GM18505 (cell line): ENCODE measurements at regions not wholly inside any gene's neighbourhood (a gene's known extent, or its start where the extent isn't known, plus 50 kb on each side); places are given as distances from the start of the nearest gene placed in this dataset.
"Not testable (repeated sequence)": the region's sequence is repeated elsewhere in the genome, so short reads cannot be mapped to it uniquely, and the experiment has no call there.

Experiments used
- ATAC-seq: cut with Tn5 transposase; IDR thresholded peaks from one replicate; pipeline ENCODE4 v1.9.1; 2021; ENCODE audit not compliant: unreplicated experiment
- POLR2A ChIP-seq: IDR thresholded peaks from 4 replicates; pipeline ENCODE4 v1.6.1; 2011; ENCODE audit warnings: borderline replicate concordance; ENCODE audit not compliant: insufficient read depth, insufficient read length; ENCODE audit errors: extremely low read depth

DNA sequence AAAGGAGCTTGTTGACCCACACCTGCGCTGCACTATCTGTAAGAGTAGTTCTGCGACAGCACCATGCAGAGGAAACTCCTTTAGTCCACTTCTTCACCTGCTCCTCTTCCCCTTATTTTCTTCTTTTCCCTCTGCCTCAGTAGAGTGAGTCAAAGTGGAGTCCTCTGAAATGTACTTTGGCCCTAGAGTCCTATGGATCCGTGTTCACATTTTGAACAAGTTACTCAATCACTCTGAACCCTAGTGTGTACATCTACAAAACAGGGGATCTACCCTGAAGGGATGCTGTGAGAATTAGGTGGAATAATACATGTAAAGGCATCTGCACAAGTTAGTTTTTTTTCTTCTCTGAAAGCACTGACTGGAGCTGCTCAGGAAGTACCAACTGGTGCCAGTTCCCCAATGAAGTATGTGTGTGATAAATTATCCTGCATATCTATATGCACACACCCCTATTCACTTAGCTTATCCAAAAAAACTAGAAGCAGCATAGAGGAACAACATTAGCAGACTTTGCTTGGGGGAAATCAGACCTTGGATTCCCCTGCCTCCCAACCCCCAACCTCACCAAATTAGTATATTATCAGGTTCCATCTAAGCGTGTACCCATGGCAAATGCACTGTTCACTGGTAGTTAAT, 118.5 kb upstream of the FAM9C start:
- no peak for ATAC-seq
- TF ChIP-seq POLR2A: no peak

DNA sequence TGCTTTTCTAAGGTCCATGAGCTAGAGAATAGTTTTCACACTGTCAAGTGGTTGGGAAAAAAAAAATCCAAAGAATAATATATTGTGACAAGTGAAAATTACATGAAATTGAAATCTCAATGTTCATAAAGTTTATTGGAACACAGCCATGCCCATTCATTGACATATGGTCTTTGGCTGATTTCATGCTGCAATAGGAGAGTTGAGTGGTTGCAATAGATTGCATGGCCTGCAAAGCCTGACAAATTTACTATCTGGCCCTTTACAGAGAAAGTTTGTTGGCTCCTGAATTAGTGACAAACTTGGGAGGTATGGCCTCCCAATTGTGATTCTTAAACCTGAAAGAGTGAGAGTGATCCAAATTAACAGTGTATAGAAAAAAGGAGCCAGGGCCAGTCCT, 115.5 kb upstream of the FAM9C start:
- TF ChIP-seq POLR2A: no peak
- ATAC-seq: no peak

DNA sequence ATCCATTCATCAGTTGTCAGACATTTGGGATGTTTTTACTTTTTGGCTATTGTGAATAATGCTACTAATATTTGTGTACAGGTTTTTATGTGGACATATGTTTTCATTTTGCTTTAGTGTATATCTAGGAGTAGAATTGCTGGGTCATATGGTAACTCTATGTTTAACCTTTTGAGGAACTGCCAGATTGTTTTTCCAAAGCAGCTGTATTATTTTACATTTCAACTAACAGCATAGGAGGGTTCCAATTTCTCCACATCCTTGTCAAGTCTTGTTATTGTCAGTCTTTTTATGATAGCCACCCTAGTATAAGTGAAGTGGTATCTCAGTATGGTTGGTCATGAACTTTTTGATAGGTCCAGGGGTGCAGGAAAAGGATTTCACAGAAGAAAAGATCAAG, 114.5 kb upstream of the FAM9C start:
- no peak for ATAC-seq
- TF ChIP-seq POLR2A: no peak

DNA sequence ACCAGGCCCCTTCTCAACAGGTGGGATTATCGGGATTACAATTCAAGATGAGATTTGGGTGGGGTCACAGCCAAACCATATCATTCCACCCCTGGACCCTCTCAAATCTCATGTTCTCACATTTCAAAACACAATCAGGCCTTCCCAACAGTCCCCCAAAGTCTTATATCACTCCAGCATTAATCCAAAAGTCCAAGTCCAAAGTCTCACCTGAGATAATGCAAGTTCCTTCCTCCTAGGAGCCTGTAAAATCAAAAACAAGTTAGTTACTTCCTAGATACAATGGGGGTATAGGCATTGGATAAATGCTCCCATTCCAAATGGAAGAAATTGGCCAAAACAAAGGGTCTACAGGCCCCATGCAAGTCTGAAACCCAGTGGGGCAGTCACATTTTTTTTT, 111.1 kb upstream of the FAM9C start:
- not testable (repeated sequence) for ATAC-seq

DNA sequence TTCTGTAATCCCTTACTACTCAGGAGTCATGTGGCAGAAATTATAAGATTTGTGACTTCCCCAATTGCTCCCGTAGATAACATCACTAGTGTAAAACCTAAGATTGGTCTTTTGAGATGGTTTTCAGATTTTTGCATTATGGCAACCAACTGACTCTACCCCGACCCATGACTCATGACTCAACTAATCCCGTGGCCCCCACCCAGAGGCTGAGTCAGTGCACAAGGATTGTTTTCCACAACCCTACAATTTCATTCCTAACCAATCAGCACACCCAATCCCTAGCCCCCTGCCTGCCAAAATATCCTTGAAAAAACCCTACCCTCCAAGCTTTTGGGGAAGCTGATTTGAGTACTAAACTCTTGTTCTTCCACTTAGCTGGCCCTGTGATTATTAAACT, 109.4 kb upstream of the FAM9C start:
- TF ChIP-seq POLR2A: no peak

DNA sequence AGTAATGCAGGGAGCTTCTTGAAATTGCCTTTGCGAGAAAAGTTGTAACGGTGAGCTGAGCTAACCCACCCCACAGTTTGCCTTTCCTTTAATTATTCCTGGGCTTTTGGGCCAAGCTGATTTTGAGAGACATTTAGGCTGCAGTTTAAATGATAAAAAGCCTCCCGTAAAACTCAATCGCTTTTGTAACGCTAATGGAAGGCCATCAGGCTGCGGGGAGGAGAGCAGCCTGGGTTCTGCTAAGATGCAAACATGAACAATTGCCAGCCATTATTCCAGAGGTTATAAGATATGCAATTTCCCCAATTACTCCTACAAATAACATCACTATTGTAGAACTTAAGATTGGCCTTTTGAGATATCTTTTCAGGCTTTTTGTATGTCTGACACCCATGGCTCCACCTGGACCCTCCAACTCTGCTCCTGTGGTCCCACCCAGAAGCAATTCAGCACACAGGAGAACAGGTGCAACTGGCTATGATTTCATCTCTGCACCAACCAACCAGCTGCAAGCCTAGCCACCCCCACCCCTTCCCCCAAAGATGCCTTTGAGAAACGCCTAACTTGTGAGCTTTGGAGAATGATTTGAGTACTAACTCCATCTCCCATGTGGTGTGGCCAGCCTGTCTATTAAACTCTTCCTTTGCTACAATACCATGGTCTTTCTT, 108.2 kb upstream of the FAM9C start:
- TF ChIP-seq POLR2A: no peak
- ATAC-seq: no peak

More for the DNA sequence above, 109.4 kb upstream of the FAM9C start:
- ATAC-seq: no peak

DNA sequence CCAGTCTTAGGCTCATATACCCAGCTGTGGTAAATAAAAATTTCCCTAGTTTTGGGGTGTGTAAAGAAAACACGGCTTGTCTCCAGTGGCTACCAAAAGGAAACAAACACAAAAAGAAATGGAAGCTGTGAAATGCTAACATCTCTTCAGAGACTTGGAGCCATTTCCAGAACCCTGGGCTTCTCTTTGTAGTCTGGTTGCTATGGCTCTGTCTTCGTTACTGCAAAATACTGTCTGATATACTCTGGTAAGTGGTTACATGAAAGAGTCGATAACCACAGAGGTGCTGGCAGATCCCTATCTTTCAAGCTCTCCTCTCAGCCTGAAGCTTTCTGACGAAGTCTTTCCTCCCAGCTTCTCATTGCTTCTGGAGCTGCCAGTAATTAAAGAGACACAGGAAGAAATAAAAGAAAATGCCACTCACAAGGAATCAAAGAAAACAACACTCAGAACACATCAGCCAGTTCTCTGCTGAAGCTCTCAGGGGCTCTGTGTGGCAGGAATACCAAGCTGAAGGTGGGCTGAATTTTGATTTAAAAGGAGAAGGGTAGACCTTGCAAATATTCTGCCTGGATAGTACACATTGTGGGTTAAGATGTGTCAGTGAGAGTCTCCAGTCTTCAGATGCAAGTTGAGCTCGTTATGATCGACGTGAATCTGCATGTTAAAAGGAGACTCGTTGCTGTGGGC, 107.6 kb upstream of the FAM9C start:
- ATAC-seq: no peak
- no peak for TF ChIP-seq POLR2A

DNA sequence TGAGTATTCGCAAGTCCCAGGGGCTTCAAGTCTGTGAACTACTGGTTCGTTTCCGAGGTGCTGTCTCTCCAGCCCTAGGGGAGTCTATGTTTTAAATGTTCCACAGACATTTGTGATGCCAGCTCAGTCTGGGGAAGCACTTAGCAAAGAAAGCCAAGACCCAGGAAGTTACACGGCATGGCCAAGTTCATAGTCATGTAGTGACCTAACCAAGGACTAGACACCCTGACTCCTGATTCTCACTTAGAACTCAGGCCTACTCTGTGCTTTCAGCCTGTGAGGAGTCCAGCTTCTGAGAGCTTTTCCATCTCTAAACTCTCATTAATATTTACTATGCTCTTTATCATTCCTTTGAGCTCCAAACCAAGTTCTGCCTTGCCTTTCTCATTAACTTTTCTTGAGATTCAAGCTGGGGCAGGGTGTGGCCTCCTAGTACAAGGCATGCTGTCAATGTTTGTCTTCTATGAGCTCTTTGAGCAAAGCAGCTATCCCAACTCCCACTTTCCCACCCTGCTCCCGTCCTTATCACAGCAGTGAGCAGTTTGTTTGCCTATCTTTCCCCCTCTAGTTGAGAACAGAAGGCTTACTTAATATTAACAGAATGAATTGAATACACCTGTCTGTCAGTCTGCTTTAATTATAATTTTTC, 105.4 kb upstream of the FAM9C start:
- TF ChIP-seq POLR2A: no peak
- ATAC-seq: no peak

DNA sequence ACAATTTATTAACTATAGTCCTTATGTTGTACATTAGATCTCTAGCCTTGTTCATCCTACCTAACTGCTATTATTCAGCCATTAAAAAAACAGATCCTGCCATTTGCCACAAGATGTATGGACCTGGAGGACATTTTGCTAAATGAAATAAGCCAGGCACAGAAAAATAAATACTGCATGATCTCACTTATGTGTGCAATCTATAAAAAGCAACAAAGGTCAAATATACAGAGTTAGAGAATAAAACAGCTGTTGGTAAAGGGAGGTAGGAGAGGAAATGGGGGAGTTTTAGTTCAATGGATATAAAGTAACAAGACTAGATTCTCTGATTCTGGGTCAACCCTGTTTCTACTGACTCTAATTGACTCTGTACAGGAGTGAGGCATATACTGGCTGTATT, 103.3 kb upstream of the FAM9C start:
- no peak for TF ChIP-seq POLR2A
- ATAC-seq: no peak

DNA sequence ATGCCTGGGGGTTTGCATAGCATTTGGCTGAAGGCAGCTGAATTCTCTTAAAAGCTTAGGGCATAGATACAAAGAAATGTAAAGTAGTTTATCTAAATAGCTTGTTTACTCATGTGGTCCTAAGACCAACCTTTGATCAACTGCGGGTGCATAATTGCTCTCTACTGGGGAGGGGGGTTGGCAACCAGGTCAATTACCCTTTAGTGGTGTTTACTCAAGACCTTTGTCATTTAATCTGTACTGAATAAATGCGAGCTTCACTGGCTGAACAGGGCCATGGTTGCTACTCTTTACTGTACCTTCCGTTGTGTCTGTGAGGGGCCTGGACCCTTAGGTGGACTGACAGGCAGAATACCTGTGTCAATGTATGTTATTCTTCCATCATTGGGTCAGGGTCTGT, 102.7 kb upstream of the FAM9C start:
- no peak for ATAC-seq
- TF ChIP-seq POLR2A: no peak

DNA sequence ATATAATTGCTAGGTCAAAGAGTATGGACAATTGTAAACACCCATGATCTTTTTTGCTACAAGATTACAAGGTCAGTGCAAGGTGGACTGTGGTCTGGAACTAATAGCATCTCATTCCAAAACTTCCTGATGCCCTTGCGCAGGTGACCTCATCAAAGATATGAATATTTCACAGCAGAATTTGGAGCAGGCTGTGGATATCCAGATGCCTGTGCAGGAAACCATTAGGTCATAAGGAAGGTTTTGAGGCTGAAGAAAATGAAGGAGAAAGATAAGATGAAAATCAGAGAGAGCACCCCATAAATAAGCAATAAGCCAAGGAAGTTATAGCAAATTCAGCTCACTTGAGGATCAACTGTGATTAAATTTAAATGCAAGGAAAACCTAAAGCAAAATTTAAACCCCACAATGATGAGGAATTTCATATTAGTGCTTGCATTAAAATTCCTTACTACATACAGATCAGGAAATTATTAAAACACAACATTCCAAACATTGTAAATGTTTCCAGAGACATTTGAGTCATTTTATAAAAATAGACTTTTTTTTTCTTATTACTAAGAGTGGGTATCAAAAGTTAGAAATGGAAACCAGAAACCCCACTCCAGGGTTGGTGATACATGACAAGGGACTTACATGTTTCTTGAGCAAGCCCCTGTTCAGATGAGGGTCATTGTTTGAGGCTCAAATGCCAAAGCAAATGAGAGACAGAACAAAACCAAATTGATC, 100.7 kb upstream of the FAM9C start:
- no peak for TF ChIP-seq POLR2A
- ATAC-seq: no peak

DNA sequence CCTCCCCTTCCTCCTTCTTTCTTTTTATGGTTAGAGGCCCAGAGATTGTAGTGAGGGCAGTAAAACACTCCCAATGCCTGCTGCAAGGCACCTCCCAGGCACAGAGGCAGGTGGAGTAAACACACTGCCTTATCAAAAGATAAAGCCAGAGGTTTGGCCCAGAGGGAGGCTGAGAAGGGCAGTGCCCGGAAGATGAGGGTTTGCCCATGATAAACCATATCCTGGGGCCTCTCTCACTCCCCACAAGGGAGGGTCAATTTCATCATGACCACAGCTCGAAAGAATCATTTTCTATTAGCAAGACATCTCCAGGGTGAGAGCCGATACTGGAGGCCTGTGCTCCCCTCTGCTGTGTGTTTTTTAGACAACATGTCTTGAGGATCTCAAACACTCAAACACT, 98.5 kb upstream of the FAM9C start:
- no peak for ATAC-seq
- no peak for TF ChIP-seq POLR2A

DNA sequence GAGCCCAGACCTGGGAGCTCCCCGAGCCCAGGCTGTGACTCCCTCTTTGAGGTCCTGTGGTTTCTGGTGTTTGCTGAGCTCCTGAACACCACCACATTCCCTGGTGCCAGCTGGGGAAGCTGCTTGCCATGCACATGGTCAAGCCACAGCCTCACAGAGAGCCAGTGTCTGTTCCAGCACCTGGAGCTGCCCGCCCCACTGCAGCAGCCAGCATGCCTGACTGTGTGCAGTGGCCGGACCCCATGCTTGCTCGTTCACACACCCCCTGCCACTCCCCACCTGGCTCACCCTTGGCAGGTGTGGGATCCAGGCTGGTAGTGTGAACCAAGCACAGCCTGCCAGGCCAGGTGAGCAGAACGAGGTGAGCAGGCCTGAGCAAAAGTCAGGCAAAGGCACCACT, 95.6 kb upstream of the FAM9C start:
- ATAC-seq: no peak
- no peak for TF ChIP-seq POLR2A
